Left ventricle myocardium inferior (tissue), 1 donor: ENCODE measurements at regions not wholly inside any gene's neighbourhood (a gene's known extent, or its start where the extent isn't known, plus 50 kb on each side); places are given as distances from the start of the nearest gene placed in this dataset.

Experiments
- DNase-seq: peaks from one replicate; pipeline ENCODE4 v3.0.0-alpha.2; 2020
- H3K27ac ChIP-seq: fragments of 200-600 bp; replicated peaks from 2 replicates; pipeline ENCODE4 v1.8.0; 2021
- H3K27me3 ChIP-seq: fragments of 200-600 bp; 2 replicates; pipeline ENCODE4 v1.8.0; 2021; ENCODE audit warnings: low read depth
- H3K36me3 ChIP-seq: fragments of 200-600 bp; 2 replicates; pipeline ENCODE4 v1.8.0; 2021
- H3K4me1 ChIP-seq: fragments of 200-600 bp; 2 replicates; pipeline ENCODE4 v1.8.0; 2021
- H3K4me3 ChIP-seq: fragments of 200-600 bp; 2 replicates; pipeline ENCODE4 v1.8.0; 2021; ENCODE audit warnings: mild to moderate bottlenecking, moderate library complexity
- H3K9me3 ChIP-seq: fragments of 200-600 bp; replicated peaks from 2 replicates; pipeline ENCODE4 v1.8.0; 2021
- intact Hi-C: fragments of 100-400 bp; cut with micrococcal nuclease; formaldehyde crosslinking; loops from one replicate; pipeline ENCODE4 v1.11.0; 2022
- TF ChIP-seq, protein P1 (sequence below): fragments of 200-600 bp; IDR thresholded peaks from 2 replicates; pipeline ENCODE4 v1.8.0; 2021; ENCODE audit warnings: antibody characterized with exemption, mild to moderate bottlenecking, borderline replicate concordance
- donor health status: DM: no; HTN: yes; CAD: no; lungs with severe emphysema.

DNA sequence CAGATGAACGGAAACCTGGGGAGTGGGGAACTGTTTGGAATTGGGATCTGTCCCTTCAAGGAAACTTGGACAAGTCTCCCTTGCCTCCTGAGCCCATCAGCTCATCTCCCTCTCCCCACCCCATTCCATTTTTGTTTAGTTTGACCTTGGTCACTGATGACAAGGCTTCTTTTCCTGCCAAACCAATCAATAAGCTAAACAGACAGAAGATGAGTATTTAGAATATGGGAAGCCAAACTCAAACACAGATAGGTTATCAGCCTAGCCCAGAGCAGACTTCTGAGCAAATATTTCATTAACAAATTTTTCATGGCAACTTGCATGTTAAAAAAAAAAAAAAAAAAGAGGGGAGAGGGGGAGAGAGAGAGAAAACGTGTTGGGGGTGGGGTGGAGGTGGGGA lies 337.2 kb upstream of the PROX1 start:
- DNase-seq = no peak
- Histone ChIP-seq H3K4me3 (no peak overlapping the region), H3K27me3 (peaks cover 30% of the 10 kb centered on the region), H3K9me3 (no peaks in the 10 kb centered on the region), H3K4me1 (no peaks in the 10 kb centered on the region), H3K36me3 (no peaks in the 10 kb centered on the region), H3K27ac (no peak overlapping the region)
- TF ChIP-seq, protein P1, sequence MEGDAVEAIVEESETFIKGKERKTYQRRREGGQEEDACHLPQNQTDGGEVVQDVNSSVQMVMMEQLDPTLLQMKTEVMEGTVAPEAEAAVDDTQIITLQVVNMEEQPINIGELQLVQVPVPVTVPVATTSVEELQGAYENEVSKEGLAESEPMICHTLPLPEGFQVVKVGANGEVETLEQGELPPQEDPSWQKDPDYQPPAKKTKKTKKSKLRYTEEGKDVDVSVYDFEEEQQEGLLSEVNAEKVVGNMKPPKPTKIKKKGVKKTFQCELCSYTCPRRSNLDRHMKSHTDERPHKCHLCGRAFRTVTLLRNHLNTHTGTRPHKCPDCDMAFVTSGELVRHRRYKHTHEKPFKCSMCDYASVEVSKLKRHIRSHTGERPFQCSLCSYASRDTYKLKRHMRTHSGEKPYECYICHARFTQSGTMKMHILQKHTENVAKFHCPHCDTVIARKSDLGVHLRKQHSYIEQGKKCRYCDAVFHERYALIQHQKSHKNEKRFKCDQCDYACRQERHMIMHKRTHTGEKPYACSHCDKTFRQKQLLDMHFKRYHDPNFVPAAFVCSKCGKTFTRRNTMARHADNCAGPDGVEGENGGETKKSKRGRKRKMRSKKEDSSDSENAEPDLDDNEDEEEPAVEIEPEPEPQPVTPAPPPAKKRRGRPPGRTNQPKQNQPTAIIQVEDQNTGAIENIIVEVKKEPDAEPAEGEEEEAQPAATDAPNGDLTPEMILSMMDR = no peak
- intact Hi-C loops = no loop called here

DNA sequence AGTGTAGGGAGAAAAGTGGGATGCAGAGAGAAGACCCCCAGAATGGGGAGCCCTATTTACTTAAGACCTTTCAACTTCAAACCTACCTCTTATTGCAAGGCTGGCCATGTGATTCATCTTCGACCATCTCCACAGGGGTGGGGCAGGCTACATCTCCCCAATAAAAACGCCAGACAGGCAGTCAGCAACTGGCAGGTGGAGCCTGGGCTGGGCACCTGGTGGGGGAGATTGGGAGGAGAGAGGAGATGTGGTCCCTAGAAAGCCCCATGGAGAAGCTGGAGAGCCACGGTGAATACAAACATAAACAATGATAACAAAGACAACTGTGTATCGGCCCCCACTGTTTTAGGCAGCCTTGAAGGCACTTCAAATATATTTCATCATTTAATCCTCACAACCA lies 336.7 kb upstream of the PROX1 start:
- TF ChIP-seq, protein P1 = no peak
- Histone ChIP-seq H3K36me3 (no peaks in the 10 kb centered on the region), H3K4me1 (no peaks in the 10 kb centered on the region), H3K27me3 (peaks cover 25% of the 10 kb centered on the region), H3K27ac (no peak overlapping the region), H3K4me3 (no peak overlapping the region), H3K9me3 (no peaks in the 10 kb centered on the region)
- intact Hi-C loops = no loop called here
- no peak for DNase-seq

DNA sequence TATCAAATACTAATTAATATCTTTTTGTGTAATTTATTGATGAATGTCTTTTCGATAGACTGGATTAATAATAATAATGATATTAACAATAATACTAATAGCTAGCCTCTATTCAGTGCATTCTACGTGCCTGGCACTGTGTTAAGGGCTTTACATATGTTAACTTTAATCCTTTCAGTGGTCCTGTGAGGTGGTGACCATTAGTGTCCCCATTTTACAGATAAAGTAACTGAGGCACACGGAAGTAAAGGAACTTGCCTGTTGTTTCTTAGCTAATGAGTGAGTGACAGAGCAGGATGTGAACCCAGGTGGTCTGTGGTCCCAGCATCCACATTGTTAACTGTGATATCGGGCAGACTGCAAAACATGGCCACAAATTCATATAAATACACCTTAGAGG lies 335.7 kb upstream of the PROX1 start:
- Histone ChIP-seq H3K27me3 (peaks cover 17% of the 10 kb centered on the region), H3K9me3 (no peaks in the 10 kb centered on the region), H3K36me3 (no peaks in the 10 kb centered on the region), H3K27ac (no peak overlapping the region), H3K4me3 (no peak overlapping the region), H3K4me1 (no peaks in the 10 kb centered on the region)
- DNase-seq = no peak
- intact Hi-C loops = no loop called here
- TF ChIP-seq, protein P1 = no peak

DNA sequence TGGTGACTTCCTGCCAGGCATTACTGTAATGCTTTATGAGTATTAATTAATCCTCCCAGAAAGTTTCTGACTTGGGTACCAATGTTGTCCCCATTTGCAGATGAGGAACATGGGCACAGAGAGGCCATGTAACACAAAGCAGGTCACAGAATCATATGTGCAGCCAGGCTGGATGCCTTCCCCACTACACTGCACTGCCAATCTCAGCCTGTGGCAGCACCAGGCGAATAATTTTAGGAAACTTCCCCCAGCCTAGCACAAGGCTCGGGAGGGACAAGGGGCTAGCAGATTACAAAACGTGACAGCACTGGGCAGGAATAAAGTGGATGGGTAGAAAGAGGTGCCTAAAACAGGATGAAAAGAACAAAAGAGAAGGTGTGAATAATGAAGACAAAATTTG lies 331.7 kb upstream of the PROX1 start:
- Histone ChIP-seq H3K4me1 (no peaks in the 10 kb centered on the region), H3K4me3 (no peak overlapping the region), H3K27me3 (peaks cover 19% of the 10 kb centered on the region), H3K27ac (no peak overlapping the region), H3K36me3 (no peaks in the 10 kb centered on the region), H3K9me3 (no peaks in the 10 kb centered on the region)
- TF ChIP-seq, protein P1 = no peak
- intact Hi-C loops = no loop called here
- DNase-seq = no peak

DNA sequence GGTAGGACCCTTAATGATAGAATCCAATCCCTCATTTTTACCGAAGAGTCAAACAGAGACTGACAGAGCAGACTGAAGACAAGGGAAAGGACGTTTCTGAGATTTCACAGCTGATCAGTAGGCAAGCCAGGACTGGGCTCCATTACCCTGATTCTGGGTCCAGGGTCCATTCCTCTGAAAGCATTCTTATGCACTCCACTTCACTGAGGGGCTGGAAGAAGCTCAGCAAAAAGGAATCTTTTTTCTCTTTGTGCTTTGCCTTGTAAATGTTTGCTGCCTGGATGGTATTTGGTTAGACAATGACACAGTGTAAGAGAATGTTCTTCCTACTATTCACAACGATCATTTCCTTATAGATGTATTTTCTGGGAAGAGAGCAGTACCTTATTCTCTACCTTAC lies 331.3 kb upstream of the PROX1 start:
- Histone ChIP-seq H3K4me3 (no peak overlapping the region), H3K27me3 (peaks cover 17% of the 10 kb centered on the region), H3K36me3 (no peaks in the 10 kb centered on the region), H3K27ac (no peak overlapping the region), H3K4me1 (no peaks in the 10 kb centered on the region), H3K9me3 (no peaks in the 10 kb centered on the region)
- intact Hi-C loops = no loop called here
- no peak for DNase-seq
- TF ChIP-seq, protein P1 = no peak

DNA sequence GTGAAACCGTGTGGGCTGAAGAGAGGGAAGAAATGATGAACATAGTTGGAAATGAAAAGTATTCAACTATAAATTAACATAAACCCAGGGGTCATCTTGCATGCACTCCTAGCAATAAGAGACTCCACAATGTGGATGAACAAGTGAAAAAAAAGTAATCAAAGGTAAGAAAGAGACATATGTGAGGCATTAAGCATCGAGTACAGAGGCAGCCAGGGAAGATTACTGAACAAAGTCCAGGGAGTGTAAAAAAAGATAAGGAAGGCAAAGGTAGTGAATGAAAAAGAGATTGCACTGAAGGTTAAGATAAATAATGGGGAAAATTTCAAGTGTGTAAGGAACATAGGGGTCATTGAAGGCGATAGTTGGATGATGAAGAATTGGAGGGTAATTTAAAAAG lies 330.8 kb upstream of the PROX1 start:
- H3K27me3 ChIP-seq = peaks cover 17% of the 10 kb centered on the region
- no peaks in the 10 kb centered on the region for H3K36me3 ChIP-seq
- intact Hi-C loops = no loop called here
- H3K4me1 ChIP-seq = no peaks in the 10 kb centered on the region
- no peak overlapping the region for H3K27ac ChIP-seq
- no peak overlapping the region for H3K4me3 ChIP-seq
- TF ChIP-seq, protein P1 = no peak
- no peaks in the 10 kb centered on the region for H3K9me3 ChIP-seq
- DNase-seq = no peak
